H1 (cell line): ENCODE measurements at regions not wholly inside any gene's neighbourhood (a gene's known extent, or its start where the extent isn't known, plus 50 kb on each side); places are given as distances from the start of the nearest gene placed in this dataset.

Experiments
- JUND ChIP-seq: IDR thresholded peaks from 2 replicates; pipeline ENCODE4 v1.6.1; 2011; ENCODE audit warnings: mild to moderate bottlenecking, improper control_type of control experiment, low read length
- YY1 ChIP-seq: IDR thresholded peaks from 2 replicates; pipeline ENCODE4 v1.6.1; 2011; ENCODE audit warnings: low read depth, mild to moderate bottlenecking, low read length

- no peak for TF ChIP-seq JUND
- TF ChIP-seq YY1, result no peak
Observed at GRCh38 chr2:51903728-51904127, 871.8 kb upstream of the NRXN1 start.
